HG03565 (cell line): ENCODE measurements at regions not wholly inside any gene's neighbourhood (a gene's known extent, or its start where the extent isn't known, plus 50 kb on each side); places are given as distances from the start of the nearest gene placed in this dataset.

Experiments
- ATAC-seq: cut with Tn5 transposase; IDR thresholded peaks from one replicate; pipeline ENCODE4 v1.9.1; 2021; ENCODE audit warnings: mild to moderate bottlenecking, moderate library complexity; ENCODE audit not compliant: unreplicated experiment

DNA sequence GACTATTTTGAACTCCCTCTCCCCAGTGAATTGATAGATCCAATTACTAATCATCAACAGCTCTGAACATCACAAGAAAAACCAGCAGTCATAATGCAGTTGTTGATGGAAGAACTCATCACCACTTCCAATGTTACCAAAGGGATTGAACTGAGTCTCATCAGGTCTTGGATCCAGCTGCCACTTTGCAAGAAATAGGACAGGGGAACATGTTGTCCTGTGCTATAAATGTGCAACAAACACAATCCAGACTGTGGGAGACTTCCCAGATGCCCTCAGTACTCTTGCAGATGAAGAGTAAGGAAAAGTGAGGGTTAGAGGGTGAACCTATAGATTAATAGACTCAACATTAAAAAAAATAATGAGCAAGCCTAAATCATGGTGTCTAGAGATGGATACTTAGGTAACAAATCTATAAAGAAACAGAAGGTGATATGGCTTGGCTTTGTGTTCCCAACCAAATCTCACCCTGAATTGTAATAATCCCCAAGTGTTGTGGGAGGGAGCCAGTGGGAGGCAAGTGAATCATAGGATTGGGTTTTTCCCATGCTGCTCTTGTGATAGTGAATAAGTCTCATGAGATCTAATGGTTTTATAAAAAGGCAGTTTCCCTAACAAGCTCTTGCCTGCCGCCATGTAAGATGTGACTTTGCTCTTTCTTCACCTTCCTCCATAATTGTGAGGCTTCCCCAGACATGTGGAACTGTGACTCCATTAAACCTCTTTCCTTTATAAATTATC, 63.4 kb upstream of the PAPPA start:
- ATAC-seq: no peak

DNA sequence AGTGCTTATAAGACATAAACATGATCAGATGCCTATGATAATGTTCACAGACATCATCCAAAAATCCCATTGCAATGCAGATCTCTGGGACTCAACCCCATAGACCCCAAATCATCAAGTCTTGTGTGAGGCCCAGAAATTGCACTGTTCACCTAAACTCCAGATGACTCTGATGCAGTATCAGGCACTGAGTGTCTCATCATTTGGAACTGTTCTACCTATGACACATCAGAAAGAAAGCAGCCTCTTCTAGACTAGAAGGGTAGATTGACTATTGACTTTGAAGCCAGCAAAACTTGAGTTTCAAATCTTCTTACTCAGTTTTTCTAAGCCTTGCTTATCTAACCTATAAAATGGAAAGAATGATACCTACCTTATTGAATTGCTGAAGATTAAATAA, 58.7 kb upstream of the PAPPA start:
- no peak for ATAC-seq

GRCh38 chr9:116095403-116095802, 58.2 kb upstream of the PAPPA start:
- ATAC-seq: no peak

- ATAC-seq: no peak
Observed at GRCh38 chr9:116096046-116096445, 57.5 kb upstream of the PAPPA start.

DNA sequence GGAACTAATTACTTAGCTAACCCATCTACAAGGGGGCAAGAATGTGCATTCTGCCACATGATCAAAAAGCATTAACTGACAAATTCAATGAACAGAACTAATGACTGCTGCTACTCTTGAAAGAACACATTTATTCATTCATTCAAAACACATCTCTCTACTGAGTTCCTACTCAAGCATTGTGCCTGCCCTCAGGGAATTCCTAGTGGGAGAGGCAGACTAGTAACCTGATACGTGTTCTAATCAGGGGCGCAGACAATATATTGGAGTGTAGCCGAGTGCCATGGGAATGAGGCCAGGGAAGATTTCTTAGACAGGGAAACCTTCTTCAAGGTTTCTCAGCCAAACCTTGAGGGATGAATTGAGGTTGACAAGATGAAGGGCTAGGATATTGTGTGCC, 56.7 kb upstream of the PAPPA start:
- ATAC-seq: no peak

DNA sequence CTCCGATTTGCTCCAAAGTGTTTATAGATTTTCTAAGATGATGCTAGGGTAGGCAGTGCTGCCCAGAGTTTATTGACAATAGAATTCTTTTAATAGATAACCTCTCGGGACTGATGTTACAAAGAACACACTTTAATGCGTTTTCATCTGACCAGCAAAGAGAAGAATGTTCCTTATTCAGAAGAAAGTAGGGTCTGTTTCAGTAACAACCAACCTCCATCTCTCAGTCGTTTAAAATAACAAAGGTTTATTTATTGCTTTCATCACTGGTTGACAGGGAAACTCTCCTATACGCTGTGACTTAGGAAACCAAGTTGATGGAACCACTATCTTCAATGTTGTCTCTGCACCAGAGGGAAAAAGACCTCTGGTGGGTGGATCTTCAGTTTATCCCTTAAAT, 55.1 kb upstream of the PAPPA start:
- no peak for ATAC-seq

DNA sequence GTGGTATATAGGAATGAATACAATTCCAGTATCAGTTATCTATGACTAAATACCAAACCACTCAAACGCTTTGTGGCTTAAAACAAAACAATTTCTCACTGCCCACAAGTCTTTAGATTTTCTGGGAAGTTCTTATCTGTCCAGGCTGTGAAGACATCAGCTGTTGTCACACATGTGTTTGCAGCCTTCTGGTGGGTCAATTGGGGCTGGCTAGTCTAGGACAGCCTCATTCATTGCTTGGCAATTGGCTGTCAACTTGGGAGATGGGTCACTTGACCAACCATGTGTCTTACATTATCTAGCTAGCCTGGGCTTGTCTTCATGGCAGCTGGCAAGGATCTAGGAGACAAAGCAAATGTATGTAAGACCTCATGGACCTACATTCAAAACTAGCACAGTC, 53.8 kb upstream of the PAPPA start:
- no peak for ATAC-seq

DNA sequence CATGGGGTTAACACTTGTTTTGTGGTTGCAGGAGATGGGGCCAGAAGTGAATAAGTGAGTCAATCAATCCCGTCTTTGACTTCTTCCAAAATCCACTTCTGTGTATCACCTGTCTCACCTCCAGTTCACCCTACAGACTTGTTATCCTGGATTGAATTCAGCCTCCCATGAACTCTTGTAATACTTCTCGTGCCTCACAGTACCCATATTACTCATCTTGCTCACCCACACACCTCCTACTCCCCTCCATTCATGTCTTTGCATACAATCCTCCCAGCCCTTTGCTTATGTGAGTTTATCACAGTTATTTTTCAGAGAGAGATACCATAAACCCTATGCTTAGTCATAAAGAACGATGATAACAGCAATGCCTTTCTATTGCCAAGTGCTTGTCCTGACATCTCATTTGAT, 52.9 kb upstream of the PAPPA start:
- ATAC-seq: no peak

DNA sequence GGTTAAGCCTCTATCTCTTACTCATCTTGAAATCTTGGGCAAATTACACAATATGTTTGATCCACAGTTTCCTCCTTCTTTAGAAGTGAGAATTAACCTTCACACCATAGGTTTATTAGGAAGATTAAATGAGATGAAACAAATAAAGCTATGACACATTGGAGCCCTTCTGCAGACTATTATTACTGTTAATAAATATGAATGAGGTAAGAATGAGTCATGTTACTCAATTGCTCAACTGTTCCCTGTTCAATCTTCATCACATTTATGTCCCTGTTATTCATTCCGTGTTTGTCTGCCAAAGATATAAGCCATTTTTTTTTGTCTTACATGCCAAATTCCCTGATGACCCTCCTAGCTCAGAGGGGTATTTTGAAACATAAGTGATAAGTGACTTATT, 52.1 kb upstream of the PAPPA start:
- no peak for ATAC-seq

DNA sequence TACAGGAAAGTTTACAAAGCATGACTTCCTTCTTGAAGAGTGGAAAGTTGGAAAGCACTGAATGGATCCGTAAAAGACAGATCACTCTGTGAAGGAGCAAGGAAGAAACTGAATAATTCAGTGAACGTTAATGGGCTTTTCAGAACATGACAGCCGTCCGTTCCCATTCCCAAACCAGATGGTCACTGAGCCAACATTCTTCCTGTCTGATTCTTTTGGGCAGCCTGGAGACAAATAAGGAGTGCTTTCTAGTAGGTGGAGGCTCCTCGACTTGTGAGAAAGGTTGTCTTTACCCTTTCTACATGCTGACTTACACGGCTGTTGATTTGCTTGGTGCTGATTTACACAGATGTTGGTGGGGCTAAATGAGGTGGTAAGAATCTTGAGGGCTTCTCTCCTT, 51.0 kb upstream of the PAPPA start:
- no peak for ATAC-seq
